GM12801 (cell line): ENCODE measurements at regions not wholly inside any gene's neighbourhood (a gene's known extent, or its start where the extent isn't known, plus 50 kb on each side); places are given as distances from the start of the nearest gene placed in this dataset.

Experiments
- CTCF ChIP-seq: IDR thresholded peaks from one replicate; pipeline ENCODE4 v1.5.1; 2011; ENCODE audit warnings: control low read depth; ENCODE audit not compliant: insufficient read length; ENCODE audit errors: extremely low read depth

GRCh38 chr11:28938091-28938490, 829.9 kb downstream of the METTL15 start:
- TF ChIP-seq CTCF: no peak

GRCh38 chr11:28932940-28933339, 824.8 kb downstream of the METTL15 start:
- no peak for TF ChIP-seq CTCF

DNA sequence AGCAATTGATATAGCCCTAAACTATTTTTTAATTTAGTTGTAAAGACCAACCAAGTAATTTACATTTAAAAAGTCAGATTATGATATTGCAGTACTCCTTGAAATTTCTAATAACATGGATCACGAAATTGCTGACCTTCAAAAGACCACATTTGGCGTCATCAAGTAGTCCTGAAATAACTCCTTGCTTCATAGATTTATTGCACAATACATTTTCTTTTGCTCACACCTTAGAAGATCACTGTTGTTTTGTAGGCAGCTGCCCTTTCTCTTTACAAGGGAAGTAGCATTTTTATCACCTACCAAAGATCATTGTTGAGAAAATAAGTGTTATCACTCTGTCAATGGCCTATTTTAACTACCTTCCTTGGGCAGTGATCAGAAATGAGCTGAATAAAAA, 815.8 kb downstream of the METTL15 start:
- TF ChIP-seq CTCF: no peak

GRCh38 chr11:28922386-28922981, 814.3 kb downstream of the METTL15 start:
- TF ChIP-seq CTCF: no peak

DNA sequence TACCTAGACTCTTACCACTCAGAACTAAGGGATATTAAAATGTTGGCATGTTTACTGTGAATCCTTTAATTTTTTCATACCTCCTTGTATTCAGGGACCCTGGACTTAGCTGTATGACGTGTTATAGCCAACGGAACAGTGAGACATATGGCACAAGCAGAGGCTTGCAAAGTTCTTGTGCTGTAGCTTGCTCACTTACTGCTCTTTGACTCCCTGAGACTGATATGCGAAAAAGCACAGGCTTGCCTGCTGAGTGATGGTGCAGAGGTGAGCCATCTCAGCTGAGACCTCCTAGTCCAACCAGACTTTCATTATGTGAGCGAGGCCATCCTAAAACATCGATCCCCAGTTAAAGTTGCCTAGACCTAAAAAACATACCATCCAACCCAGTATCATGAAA, 811.0 kb downstream of the METTL15 start:
- TF ChIP-seq CTCF: no peak

GRCh38 chr11:28913883-28914282, 805.7 kb downstream of the METTL15 start:
- no peak for TF ChIP-seq CTCF

- TF ChIP-seq CTCF: no peak
These were observed 803.6 kb downstream of the METTL15 start for GRCh38 chr11:28911829-28912228.

DNA sequence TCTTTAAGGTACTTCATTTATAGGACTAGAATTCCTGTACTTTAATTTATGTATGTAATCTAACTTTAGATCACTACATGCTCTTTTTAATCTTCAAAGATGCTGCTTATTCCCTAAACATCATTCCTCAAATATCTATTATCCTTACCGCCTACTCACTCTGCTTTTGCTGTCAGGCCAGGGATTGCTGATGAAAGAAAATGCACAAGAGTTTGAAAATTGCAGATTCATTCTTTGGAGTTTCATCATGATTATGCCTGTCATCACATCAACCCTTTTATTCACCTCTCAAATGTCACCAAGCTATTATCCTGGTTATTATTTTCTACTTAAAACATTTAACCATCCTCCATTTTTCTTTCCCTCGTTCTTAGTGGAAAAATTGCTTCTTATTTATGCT, 802.7 kb downstream of the METTL15 start:
- TF ChIP-seq CTCF: no peak
